T-helper 22 cell (primary cell): ENCODE measurements at regions not wholly inside any gene's neighbourhood (a gene's known extent, or its start where the extent isn't known, plus 50 kb on each side); places are given as distances from the start of the nearest gene placed in this dataset.
"Not testable (repeated sequence)": the region's sequence is repeated elsewhere in the genome, so short reads cannot be mapped to it uniquely, and the experiment has no call there.

Source experiments
- DNase-seq: peaks from one replicate; pipeline ENCODE4 v3.0.0-alpha.2; 2020; ENCODE audit warnings: low read depth

DNA sequence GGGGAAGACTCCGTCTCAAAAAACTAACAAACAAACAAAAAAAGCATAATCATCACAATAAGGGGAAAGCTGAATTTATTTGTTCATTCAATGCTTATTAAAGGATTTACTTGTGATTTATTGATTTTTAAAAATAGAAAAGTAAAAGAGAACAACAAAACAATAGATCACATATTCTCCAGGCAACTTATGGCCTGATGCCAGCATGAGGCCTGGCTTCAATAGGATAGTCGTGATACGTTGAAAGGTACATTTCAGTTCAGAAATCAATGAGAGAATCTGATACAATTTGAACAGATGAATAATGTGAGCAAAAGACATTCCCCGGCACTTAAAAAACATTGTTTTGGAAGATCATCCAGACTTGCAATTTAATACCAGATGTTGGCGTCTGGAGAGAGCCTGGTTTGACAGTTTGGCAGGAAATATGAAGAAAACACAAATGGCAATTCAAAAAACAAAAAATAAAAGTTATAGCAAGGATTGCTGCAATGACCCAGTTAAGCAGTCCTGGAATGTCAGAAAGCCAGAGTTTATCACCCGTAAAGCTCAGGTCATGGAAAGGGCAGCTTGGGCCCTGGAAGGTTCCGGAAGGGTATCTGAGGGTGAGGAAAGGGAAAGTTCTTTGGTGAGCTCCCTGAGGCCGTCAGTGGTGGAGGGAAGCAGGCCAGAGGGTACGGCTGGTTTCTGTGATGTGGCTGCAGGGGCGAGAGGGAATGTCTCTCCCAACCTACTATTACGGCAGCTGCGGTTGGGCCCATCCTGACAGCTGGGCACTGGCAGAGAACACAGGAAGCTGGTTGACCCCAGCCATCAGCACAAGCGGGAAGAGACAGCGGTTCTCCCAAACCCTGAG lies 230.2 kb upstream of the HES1 start:
- no peak for DNase-seq

DNA sequence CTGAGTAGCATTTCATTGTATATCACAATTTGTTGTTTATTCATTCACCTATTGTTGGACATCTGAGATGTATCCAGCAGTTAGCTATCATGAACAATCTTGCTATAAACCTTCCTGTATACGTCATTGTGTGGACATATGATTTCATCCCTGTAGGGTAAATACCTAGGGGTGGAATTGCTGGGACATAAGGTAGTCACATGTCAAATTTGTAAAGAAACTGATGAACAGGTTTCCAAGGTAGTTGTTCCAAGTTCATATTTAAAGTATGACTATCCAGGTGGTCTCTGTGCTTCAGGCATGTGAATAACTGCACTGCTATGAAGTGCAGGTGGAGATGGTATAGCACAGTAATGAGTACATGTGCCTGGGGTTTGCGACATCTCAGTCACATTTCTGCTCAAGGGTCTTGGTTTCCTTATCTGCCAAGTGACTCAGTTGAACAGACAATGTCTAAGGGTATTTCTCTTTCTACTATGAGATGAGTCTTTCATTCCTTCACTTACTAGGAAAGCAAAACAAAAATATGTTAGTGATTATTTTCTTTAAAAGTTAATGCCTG lies 229.0 kb upstream of the HES1 start:
- no peak for DNase-seq

DNA sequence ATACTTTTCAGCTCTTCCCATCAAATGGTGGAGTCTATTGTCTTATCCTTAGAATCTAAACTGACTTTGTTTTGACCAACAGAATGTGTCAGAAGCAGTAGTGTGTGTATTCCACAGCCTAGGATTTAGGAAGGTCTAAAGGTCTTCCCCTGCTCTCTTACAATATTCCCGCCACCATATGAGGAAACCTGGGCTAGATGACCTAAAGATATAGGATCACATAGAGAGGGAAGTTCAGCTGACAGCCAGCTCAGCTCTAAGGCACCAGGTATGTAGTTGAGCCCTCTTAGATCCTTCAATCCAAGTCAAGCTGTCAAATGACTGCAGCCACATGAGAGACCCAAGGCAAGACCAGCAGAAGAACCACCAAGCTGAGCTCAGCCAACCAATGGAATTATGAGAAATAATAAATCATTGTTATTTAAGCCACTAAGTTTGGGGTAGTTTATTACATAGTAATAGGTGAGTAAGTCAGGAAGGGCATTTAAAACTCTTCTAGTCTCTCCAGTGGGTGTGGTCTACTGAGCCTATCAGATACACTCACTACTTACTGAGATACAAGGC lies 227.7 kb upstream of the HES1 start:
- no peak for DNase-seq

DNA sequence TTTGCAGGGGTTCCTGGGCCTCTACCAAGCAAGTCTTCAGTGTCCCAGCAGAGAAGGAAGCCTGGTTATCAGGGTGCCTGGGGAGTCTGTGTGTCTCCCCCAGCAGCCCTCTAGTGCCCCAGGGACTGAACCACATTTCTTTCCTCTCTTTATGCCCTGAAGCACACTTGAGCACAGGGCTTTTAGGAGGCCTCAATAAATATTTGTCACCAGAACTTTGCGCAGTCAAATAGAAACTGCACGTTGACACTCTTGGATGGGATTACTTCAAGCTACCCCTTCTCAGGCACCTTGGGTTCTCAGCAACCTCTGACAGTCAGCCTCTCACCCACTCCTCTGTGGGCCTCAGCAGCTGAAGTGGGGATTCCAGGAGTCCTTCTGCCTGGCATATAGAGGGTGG lies 226.6 kb upstream of the HES1 start:
- no peak for DNase-seq

DNA sequence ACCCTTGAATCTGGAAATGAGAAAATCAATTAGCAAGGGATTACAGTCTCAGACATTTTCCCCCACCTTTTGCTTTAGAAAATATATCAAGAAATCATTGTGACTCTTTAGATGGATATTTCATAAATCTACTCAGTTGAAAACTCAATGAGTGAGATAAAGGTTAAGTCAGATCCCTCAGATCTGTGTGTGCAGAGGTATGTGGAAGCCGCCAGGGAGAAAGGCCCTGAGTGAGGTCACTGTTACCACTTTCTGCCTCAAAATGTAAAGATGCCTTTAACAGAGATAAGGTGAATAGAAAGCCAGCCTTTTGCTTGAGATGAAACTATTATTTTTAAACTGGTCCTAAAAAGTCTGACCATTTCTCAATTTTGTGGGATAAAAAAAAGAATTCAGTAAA lies 225.6 kb upstream of the HES1 start:
- DNase-seq, result no peak

DNA sequence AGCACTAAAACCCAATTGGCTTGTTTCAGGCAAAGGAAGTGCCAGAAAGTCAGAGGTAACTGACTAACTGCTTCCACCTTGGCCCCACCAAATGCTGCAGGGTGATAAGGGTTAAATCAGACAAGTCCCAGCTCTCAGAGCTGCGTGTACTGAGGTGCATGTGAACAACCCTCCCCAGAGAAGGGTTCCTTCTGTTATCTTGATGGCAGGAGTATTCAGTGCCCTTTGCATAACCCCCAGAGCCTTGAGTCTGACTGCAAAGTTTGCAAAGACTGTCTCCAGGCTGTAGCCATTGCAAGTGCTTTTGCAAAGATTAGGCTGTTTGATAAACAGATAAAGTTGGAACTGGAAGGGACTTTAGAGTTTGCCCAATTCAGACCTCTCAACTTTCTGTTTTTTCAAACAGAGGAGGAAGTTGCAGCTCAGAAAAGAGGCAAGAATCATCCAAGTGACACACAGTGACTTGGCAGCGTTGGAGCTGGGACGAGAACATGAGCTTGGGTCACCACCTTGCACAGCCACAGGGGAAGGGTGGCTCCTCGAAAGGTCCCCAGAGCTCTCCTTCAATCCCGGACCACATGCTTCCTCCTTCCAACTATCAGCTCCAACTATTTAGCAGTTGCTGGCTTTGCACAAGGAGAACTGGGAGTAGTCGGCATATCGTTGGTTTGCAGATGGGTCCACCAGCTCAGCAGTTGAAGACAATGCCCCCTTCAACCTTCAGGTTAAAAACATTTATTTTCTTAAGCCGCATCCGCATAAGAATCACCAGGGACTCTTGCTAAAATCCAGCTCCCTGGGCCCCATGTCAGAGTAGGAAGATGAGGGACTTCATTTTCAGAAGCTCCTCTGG lies 224.8 kb upstream of the HES1 start:
- DNase-seq, result no peak

DNA sequence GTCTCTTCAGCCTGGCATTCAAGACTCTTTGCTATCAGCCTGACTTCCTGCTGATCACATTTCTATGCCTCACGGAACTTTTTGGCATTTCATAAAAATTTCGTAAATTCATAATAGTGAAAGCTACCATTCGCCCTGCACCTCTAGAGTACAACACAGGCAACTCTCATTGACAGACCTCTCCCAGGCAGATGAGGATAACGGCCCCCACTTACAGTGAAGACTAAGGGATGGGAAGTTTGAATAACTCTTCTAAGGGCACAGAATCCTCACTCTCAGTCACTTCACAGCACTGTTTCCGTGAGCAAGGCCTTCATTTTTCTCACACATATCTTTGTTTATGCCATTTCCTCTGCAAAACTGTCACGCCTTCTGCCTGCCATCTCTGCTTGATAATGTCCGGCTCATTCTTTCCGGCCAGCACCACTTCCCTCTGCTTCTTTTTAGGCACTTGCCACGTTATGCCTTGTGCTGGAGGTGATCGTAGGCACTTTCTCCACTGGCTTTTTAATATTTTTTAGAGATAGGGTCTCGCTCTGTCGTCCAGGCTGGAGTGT lies 224.1 kb upstream of the HES1 start:
- no peak for DNase-seq

DNA sequence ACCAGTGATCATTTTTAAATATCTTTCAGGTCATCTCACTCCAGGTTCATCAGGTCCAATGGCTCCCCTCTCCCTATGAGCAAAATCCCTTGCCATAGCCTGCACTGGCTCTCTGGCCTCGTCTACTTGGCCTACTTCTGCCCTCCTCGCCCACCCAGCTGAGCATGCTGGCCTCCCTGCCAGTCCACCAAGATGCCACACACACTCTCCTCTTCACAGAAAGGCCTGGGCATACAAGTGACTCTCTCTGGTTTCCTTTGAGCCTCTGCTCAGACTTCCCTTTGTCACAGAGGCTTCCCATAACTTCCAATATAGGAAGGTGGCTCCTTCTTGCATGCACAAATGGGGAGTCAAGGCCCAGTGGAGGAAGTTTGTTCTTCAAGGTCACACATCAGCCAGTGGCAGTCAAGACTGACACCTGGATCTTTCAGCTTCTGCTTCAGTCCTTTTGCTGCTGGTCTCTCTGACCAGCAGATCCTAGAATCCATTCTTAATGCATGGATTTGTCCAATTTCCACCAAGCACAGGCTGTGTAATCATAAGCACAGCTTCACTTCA lies 223.2 kb upstream of the HES1 start:
- no peak for DNase-seq

DNA sequence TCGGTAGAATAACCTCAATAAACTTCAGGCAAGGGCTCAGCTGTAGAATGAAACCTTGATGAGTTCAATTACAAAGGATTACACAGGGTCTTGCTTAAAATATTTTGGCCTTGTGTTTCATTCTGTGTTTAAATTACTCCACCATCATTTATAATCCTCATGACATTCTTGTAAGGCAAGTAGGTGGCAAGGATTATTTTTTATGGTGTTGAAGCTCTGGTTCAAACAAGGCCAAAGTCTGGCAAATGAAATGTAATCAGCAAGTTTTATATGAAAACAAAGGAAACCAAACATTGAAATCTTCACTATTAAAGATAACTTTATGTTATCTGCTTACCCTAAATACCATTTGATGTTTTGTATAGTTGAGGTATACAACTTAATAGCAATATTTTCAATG lies 221.3 kb upstream of the HES1 start:
- no peak for DNase-seq

DNA sequence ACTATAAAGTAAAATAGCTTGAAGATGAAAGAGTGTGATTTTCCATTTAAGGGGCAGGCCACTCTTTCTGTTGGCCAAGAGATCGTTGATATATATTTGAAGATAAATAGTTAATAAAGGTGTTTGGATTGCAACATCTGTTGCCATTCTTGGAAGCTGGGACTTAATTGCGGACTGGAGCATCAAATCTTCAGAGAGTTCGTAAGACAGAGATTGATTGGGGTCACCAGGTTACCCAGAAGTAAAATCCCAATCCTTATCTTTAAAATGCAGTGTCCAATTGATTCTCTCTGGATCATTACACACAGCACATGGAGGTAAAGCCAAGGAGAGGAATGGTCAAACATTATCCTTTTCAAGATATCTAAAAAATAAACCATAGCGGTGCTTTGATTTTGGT lies 220.8 kb upstream of the HES1 start:
- no peak for DNase-seq

DNA sequence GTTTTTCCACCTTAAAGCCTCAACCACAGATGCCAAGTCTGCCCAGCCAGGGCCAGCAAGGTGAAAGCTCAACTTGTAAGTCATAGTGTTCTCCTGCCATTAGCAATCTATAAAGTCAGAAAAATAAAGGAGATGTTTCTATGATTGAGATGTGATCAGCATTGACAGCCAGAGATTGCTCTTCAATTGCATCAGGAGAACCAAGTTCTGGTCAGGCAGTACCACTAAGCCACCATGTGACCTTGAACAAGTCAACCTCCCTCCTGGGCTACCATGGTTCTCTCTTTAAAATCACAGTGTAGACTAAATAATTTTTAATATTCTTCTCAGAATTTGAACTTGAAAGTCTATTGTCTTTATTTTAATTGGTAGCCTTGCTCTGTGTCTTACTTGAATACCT lies 220.3 kb upstream of the HES1 start:
- DNase-seq, result no peak

DNA sequence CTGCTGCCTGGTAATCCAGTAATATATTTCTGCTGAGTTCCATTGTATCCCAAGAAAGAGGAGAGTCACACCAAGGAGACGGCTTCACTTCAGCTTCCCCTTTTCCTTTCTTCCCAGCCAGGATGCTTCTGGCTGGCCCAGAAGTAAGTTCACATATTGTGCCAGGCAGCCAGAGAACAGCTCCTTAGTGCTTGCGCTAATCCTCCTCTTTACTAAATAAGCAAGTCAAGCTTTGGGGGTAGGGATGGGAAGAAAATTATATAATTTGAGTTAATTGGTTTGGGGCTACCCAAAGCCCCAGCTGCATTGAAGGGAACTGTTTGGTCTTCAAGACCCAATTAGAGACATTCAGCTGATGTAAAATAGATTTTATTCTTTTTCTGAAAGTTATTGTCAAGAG lies 218.8 kb upstream of the HES1 start:
- DNase-seq, result no peak

DNA sequence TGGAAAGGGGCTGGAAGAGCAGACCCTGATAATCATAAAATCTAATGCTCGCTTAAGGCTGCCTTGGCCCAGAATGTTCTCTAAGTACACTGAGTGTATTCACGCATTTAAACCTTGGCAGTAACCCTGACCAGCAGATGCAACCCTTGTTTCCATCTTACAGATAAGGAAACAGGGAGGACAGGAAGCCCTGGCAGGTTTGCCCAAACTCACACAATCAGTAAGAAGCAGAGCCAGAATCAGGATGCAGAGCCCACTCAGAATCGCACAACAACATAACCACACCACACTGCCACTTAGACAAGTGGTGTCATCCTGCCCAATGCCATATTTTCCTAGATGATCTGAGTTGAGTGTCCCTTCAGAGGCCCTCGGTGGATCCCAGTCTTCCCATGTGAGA lies 214.5 kb upstream of the HES1 start:
- DNase-seq, result no peak

DNA sequence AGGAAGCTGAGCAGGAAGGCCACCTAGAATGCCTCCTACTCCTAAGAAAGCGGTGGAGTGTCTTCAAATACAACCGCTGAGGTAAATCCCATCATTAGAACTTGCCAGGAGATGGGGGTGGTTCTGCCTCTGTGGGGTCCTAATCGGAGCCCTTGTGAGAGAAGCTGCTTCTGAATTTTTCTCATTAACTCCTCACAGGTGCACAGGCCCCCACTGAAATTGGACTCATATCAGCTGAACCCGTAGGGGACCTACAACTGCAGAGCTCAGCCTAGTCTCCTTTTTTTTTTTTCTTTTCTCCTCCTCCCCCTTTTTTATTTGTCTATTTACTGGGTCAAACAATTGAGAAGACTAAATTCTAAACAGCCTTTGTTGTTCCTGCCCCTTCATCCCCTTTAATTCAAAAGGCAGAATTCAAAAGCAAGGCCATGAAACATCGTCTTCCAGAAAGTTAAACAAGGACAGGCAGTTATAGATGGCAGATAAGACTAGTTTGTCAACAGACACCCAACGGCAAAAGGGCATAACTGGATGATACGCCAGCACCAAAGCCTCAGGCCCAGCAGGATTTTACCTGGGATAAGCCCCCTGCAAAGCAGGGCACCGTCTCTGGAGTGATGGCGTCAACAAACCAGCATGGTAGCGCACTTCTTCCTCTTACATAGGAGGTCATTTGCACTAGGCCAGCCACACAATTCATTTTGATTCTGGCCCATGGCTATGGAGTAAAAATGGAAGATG lies 213.7 kb upstream of the HES1 start:
- no peak for DNase-seq

DNA sequence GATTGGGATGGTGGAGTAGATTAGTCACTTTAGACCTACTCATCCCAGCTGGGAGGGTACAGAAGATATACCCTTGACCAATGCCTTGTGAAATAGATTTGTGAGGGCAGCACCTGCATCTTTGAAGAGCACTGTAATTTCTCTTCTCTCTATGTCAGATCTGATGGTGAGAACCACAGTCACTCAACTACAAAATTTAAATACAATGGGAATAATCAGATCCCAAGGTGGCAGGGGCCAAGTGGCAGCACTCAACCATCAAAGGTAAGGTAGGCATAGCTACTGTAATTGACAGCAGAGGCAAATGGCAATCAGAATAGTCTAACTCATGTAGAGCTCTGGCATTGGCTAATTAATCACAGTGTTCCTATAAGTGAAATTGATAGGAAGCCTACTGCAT lies 212.0 kb upstream of the HES1 start:
- DNase-seq, result not testable (repeated sequence)

DNA sequence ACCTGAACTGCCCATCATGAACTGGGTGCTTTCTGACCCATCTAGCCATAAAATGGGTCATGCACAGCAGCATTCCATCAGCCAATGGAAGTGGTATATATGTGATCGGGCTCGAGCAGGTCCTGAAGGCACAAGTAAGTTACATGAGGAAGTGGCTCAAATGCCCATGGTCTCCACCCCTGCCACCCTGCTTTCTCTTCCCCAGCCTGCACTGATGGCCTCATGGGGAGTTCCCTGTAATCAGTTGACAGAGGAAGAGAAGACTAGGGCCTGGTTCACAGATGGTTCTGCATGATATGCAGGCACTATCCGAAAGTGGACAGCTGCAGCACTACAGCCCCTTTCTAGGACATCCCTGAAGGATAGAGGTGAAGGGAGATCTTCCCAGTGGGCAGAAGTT lies 209.9 kb upstream of the HES1 start:
- not testable (repeated sequence) for DNase-seq

DNA sequence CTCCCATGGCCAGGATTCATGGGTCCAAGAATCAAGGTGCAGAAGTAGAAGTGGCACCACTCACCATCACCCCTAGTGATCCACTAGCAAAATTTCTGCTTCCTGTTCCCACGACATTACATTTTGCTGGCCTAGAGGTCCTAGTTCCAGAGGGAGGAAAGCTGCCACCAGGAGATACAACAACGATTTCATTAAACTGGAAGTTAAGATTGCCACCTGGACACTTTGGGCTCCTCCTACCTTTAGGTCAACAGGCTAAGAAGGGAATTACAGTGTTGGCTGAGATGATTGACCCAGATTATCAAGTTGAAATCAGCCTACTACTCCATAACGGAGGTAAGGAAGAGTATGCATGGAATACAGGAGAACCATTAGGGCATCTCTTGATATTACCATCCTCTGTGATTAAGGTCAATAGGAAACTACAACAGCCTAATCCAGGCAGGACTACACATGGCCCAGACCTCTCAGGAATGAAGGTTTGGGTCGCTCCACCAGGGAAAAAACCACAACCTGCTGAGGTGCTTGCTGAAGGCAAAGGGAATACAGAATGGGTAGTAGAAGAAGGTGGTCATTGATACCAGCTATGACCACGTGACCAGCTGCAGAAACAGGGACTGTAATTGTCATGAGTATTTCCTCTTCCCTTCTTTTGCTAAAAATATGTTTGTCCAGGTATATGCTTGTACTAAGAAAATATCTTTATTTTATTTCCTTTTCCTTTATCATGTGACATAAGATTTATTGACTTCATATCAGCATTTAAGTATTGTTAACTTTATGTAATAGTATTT lies 208.3 kb upstream of the HES1 start:
- DNase-seq, result not testable (repeated sequence)

DNA sequence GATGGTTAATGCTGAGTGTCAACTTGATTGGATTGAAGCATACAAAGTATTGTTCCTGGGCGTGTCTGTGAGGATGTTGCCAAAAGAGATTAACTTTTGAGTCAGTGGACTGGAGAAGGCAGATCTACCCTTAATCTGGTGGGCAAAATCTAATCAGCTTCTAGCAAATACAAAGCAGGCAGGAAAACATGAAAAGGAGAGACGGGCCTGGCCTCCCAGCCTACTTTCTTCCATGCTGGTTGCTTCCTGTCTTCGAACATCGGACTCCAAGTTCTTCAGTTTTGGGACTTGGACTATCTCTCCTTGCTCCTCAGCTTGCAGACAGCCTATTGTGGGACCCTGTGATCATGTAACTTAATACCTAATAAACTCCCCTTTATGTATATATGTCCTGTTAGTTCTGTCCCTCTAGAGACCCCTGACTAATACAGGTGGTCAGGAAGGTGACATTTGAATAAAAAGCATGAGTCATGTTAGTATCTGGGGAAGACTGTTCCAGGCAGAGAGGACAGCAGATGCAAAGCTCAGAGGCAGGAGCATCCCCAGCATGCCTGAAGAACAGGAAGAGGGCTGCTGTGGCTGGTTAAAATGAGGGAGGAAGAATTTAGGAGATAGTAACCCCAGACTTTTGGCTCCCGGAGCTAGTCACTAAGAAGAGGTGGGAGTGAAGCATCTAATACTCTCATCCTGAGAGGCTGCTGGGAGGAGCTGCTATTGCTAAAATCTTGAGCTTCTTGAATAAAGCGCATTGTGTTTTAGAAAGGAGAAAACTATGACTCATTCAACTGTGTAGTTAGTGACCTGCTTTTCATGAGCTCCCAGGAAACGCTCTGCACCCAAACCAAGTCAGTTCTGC lies 207.4 kb upstream of the HES1 start:
- DNase-seq, result no peak

DNA sequence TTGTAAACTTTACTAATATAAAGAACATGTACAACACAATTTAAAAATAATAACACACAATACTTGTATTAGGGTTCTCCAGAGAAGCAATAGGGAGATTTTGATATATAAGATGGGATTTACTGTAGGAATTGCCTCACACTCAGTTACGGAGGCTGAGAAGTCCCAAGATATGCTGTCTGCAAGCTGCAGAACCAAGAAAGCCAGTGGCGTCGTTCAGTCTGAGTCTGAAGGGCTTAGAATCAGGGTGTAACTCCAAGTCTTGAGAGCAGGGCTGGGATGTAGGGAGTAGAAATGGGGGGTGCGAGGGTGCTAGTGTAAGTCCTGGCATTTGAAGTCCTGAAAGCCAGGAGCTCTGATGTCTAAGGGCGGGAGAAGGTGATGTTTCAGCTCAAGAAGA lies 206.6 kb upstream of the HES1 start:
- no peak for DNase-seq
